GM19468 (cell line): ENCODE measurements at regions not wholly inside any gene's neighbourhood (a gene's known extent, or its start where the extent isn't known, plus 50 kb on each side); places are given as distances from the start of the nearest gene placed in this dataset.
"Not testable (repeated sequence)": the region's sequence is repeated elsewhere in the genome, so short reads cannot be mapped to it uniquely, and the experiment has no call there.

Experiments
- ATAC-seq: cut with Tn5 transposase; IDR thresholded peaks from one replicate; pipeline ENCODE4 v1.9.1; 2021; ENCODE audit warnings: mild to moderate bottlenecking, moderate library complexity, moderate number of reproducible peaks; ENCODE audit not compliant: unreplicated experiment; ENCODE audit errors: extremely low read depth

GRCh38 chr1:178020968-178021640 lies 51.2 kb upstream of the SEC16B start:
- no peak for ATAC-seq

GRCh38 chr1:178021950-178022349 lies 52.1 kb upstream of the SEC16B start:
- ATAC-seq: no peak

- ATAC-seq: peak; percentile 43
Measured at GRCh38 chr1:178023181-178023618, 53.3 kb upstream of the SEC16B start.

- ATAC-seq: no peak
Measured at GRCh38 chr1:178024504-178024903, 54.6 kb upstream of the SEC16B start.

GRCh38 chr1:178025613-178026356 lies 55.9 kb upstream of the SEC16B start:
- no peak for ATAC-seq

GRCh38 chr1:178028841-178029481 lies 59.1 kb upstream of the SEC16B start:
- ATAC-seq: no peak

GRCh38 chr1:178030467-178030866 lies 60.6 kb upstream of the SEC16B start:
- ATAC-seq: no peak

- no peak for ATAC-seq
Measured at GRCh38 chr1:178031856-178032320, 62.0 kb upstream of the RASAL2 start.

GRCh38 chr1:178033019-178033418 lies 60.9 kb upstream of the RASAL2 start:
- ATAC-seq: no peak

- ATAC-seq: no peak
Measured at GRCh38 chr1:178034676-178035075, 59.2 kb upstream of the RASAL2 start.

- ATAC-seq: no peak
Measured at GRCh38 chr1:178036090-178036489, 57.8 kb upstream of the RASAL2 start.

- ATAC-seq: no peak
Measured at GRCh38 chr1:178037510-178038253, 56.2 kb upstream of the RASAL2 start.

GRCh38 chr1:178038372-178038771 lies 55.5 kb upstream of the RASAL2 start:
- no peak for ATAC-seq

- no peak for ATAC-seq
Measured at GRCh38 chr1:178039891-178040290, 54.0 kb upstream of the RASAL2 start.

- ATAC-seq: not testable (repeated sequence)
Measured at GRCh38 chr1:178043940-178044339, 50.0 kb upstream of the RASAL2 start.
